GM18870 (cell line): ENCODE measurements at regions not wholly inside any gene's neighbourhood (a gene's known extent, or its start where the extent isn't known, plus 50 kb on each side); places are given as distances from the start of the nearest gene placed in this dataset.

ENCODE experiments used
- ATAC-seq: cut with Tn5 transposase; IDR thresholded peaks from one replicate; pipeline ENCODE4 v1.9.1; 2021; ENCODE audit warnings: moderate library complexity; ENCODE audit not compliant: unreplicated experiment

DNA sequence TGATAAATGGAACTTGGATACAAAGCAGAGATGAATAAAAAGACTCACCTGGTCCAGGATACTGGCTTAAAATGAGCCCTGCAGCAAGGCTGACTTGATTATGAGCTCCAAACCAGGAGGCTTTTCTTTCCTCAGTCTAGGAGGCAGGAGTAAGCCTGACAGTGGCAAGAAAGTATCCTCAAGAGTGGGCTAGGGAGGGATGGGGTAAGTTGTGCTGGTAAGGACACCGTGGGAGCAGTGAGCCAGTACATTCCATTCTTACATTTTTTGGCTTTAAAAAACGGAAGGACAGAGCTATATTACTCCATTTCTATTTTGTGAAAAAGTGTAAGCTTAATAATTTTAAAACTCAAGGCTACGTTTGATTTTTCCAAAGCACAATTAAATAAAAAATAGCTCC, 187.1 kb upstream of the DDI1 start:
- ATAC-seq, result no peak

DNA sequence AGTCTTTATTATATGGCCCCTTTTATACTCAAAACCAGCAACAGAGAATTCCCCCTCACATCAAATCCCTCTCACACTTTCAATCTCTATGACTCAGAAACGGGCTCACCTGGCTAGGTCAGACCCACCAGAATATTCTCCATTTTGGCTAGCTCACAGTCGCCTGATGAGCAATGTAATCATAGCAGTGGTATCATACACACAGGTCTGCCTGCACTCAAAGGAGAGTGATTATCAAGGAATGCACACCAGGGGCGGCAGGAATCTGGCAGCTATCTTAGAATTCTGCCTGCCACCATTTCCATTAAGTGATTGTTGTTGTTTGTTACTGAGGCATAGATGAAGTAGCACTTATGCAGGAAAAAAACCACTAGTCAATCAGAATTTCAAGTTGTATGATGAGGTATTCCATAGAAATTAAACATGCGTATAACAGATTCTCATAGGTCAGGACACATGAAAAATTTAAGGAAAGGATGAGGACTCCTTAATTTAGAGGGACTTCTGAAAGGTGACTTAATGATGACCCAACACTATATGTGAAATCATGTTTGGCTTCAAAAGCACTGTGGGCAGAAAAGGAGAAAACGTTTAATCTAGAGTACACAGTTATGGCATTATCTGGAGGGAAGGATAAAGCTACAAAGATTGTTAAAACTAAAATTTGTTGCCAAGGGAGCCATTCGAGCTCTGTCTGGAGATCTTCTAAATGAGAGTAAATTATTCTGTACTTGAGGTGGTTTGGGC, 185.8 kb upstream of the DDI1 start:
- no peak for ATAC-seq

DNA sequence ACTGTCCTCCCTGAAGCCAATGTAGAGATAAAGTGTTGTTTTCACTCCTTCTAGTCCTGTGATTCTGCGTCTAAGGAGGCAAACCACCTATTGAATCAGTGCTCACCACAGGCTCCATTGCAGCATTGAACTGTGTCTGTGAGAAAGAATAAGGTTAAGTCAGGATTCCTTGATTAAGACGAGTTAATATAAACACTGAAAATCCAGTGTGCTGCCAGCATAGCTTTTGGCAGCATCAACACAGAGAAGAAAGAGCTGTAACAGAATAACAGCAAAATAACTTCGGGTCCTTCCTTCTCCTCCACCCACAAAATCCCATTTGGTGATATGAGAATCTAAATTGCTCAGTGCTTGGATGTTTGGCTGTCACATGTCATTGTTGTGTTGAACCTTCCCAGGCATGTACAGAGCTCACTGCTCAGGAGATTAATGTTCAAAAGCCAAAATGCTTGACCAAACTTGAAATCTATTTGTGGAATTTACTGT, 185.2 kb upstream of the DDI1 start:
- ATAC-seq, result no peak
